DMS79 treated with DMSO at 0.1 percent for 48 hours (cell line): ENCODE measurements at regions not wholly inside any gene's neighbourhood (a gene's known extent, or its start where the extent isn't known, plus 50 kb on each side); places are given as distances from the start of the nearest gene placed in this dataset.
"Not testable (repeated sequence)": the region's sequence is repeated elsewhere in the genome, so short reads cannot be mapped to it uniquely, and the experiment has no call there.

ENCODE experiments used
- DNase-seq: peaks from one replicate; lab custom pipeline; 2025; lab: John Stamatoyannopoulos, UW

- no peak for DNase-seq
These were observed 202.8 kb downstream of the MN1 start for GRCh38 chr22:27598792-27599191.

- no peak for DNase-seq
These were observed 200.4 kb downstream of the MN1 start for GRCh38 chr22:27601195-27601594.

- no peak for DNase-seq
These were observed 199.2 kb downstream of the MN1 start for GRCh38 chr22:27602390-27602789.

GRCh38 chr22:27603111-27603799 is 198.3 kb downstream of the MN1 start:
- no peak for DNase-seq

GRCh38 chr22:27603800-27604144 is 197.8 kb downstream of the MN1 start:
- no peak for DNase-seq

GRCh38 chr22:27605390-27605789 is 196.2 kb downstream of the MN1 start:
- DNase-seq, result no peak

GRCh38 chr22:27607750-27608149 is 193.8 kb downstream of the MN1 start:
- not testable (repeated sequence) for DNase-seq

- no peak for DNase-seq
These were observed 192.1 kb downstream of the MN1 start for GRCh38 chr22:27609451-27609888.

- not testable (repeated sequence) for DNase-seq
These were observed 191.4 kb downstream of the MN1 start for GRCh38 chr22:27610164-27610563.

GRCh38 chr22:27610863-27611786 is 190.4 kb downstream of the MN1 start:
- DNase-seq, result no peak

- no peak for DNase-seq
These were observed 189.4 kb downstream of the MN1 start for GRCh38 chr22:27612115-27612514.

GRCh38 chr22:27613099-27614005 is 188.2 kb downstream of the MN1 start:
- DNase-seq, result no peak

GRCh38 chr22:27614006-27614649 is 187.4 kb downstream of the MN1 start:
- DNase-seq, result no peak

GRCh38 chr22:27614650-27615007 is 186.9 kb downstream of the MN1 start:
- no peak for DNase-seq

GRCh38 chr22:27615408-27615807 is 186.1 kb downstream of the MN1 start:
- DNase-seq, result no peak

GRCh38 chr22:27616033-27616432 is 185.5 kb downstream of the MN1 start:
- no peak for DNase-seq

GRCh38 chr22:27617214-27617881 is 184.2 kb downstream of the MN1 start:
- no peak for DNase-seq

GRCh38 chr22:27620367-27621154 is 181.0 kb downstream of the MN1 start:
- no peak for DNase-seq

- no peak for DNase-seq
These were observed 180.0 kb downstream of the MN1 start for GRCh38 chr22:27621486-27622070.

- no peak for DNase-seq
These were observed 177.5 kb downstream of the MN1 start for GRCh38 chr22:27624042-27624441.
